ENCODE measurements at regions not wholly inside any gene's neighbourhood (a gene's known extent, or its start where the extent isn't known, plus 50 kb on each side); places are given as distances from the start of the nearest gene placed in this dataset.

DNA sequence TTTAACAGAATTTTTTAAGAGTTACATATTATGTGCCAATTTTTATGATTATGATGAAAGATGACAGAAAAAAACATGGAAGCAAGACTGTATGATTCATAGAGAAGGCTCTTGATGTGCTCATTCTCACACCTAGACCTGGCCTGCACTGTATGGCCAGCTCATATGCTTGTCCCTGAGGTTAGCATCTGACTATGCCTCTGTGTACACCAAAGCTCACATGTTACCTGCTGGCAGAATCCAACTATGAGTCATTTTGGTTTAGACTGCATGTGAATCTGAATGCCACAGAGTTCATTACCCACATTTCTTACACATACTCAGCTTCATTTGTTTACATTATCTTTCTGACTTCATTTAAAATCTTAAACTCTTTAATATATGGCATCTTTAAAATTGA, 139.0 kb downstream of the DSC3 start:
- no peaks in the 10 kb centered on the region for H3K9me3 Mint-ChIP-seq (ENCODE audit: insufficient read depth)

DNA sequence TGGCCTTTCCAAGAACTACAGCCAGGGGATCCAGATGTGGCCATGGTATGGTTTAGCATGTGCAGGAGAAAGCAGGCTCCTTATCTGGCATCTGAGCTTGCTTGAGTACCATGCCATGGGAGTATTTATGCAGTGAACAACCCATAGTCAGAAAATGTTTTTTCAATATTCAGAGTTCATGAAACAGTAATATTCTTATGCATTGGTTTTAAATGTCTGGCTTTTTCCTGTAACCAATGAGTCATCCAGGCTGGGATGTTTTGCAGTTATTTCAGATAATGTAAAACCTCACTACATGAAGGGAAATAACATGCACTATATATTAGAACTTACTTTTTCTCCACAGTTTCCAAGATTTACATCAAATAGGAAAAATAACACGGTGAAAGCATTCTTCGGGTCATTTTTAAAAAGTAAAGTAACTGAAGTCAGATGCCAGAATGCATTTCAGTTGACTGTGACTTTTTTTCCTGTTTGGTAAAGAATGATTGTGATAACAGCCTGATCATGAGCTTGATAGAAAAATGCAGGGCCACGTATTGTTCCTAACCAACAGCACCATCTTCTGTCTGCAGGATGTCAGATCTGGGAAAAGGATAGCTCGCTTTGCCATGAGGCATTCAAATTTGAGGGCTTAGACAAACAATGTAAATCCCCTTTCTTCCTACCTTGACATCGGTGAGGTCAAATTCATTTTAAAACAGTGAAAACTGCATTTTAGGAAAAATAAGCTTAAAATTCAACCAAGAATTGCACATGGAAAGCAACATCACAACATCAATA, 152.8 kb downstream of the DSC3 start:
- intact Hi-C loops (cut with micrococcal nuclease), result no loop called here
- H3K27ac ChIP-seq (ENCODE audit: low read length in 2 of 2), result no peak overlapping the region
- no peak overlapping the region for H2AFZ ChIP-seq (ENCODE audit: insufficient read depth, low read depth, low read length, poor library complexity, severe bottlenecking)
- H3K4me2 ChIP-seq (replicated peaks; ENCODE audit: low read depth, low read length, poor library complexity, severe bottlenecking), result no peak overlapping the region
- H3K79me2 ChIP-seq (ENCODE audit: control insufficient read depth, insufficient read depth, low read length), result no peaks in the 10 kb centered on the region
- H3K4me3 Mint-ChIP-seq, result no peak overlapping the region
- H3K27me3 ChIP-seq (replicated peaks in 1 of 4; ENCODE audit: control extremely low read depth in 1 of 4, control insufficient read depth in 3 of 4, insufficient read depth in 4 of 4, low read length in 3 of 4), result no peaks in the 10 kb centered on the region
- DNase-seq, result no peak
- H3K9ac ChIP-seq (ENCODE audit: low read length), result no peak overlapping the region
- H3K27me3 Mint-ChIP-seq, result no peaks in the 10 kb centered on the region
- peaks cover 0 to 5% (median 0%) of the 10 kb centered on the region in 3 donors for H3K9me3 ChIP-seq (ENCODE audit: control extremely low read depth in 1 of 3, control insufficient read depth in 2 of 3, insufficient read depth in 1 of 3, low read length in 2 of 3)
- H3K9me3 Mint-ChIP-seq (ENCODE audit: insufficient read depth), result no peaks in the 10 kb centered on the region
- no peaks in the 10 kb centered on the region for H3K4me1 Mint-ChIP-seq
- 40% methylated on average over 1 of the region's 5 CpGs for WGBS (ENCODE audit: insufficient coverage)
- no peak for TF ChIP-seq EZH2 (IDR thresholded peaks at IDR 0.05; ENCODE audit: borderline replicate concordance, insufficient read depth, low read depth, low read length, poor library complexity, severe bottlenecking)
- TF ChIP-seq, protein P1, sequence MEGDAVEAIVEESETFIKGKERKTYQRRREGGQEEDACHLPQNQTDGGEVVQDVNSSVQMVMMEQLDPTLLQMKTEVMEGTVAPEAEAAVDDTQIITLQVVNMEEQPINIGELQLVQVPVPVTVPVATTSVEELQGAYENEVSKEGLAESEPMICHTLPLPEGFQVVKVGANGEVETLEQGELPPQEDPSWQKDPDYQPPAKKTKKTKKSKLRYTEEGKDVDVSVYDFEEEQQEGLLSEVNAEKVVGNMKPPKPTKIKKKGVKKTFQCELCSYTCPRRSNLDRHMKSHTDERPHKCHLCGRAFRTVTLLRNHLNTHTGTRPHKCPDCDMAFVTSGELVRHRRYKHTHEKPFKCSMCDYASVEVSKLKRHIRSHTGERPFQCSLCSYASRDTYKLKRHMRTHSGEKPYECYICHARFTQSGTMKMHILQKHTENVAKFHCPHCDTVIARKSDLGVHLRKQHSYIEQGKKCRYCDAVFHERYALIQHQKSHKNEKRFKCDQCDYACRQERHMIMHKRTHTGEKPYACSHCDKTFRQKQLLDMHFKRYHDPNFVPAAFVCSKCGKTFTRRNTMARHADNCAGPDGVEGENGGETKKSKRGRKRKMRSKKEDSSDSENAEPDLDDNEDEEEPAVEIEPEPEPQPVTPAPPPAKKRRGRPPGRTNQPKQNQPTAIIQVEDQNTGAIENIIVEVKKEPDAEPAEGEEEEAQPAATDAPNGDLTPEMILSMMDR (IDR thresholded peaks at IDR 0.05), result no peak
- no peak overlapping the region for H3K27ac Mint-ChIP-seq
- CTCF ChIA-PET, result no interaction called here
- ATAC-seq (ENCODE audit: low read depth), result no peak
- no peak overlapping the region for H3K4me3 ChIP-seq (ENCODE audit: control extremely low read depth in 1 of 5, extremely low read depth in 1 of 5, insufficient read depth in 1 of 5, low read depth in 2 of 5, low read length in 4 of 5)
- no peaks in the 10 kb centered on the region for H3K36me3 ChIP-seq (replicated peaks in 1 of 2; ENCODE audit: control extremely low read depth in 1 of 2, control insufficient read depth in 1 of 2, extremely low read depth in 1 of 2, insufficient read depth in 2 of 2, low read length in 1 of 2)
- no peaks in the 10 kb centered on the region for H4K20me1 ChIP-seq (ENCODE audit: control insufficient read depth, insufficient read depth, low read length, poor library complexity, severe bottlenecking)
- no peaks in the 10 kb centered on the region for H3K4me1 ChIP-seq (ENCODE audit: control insufficient read depth in 2 of 2, insufficient read depth in 2 of 2, low read length in 2 of 2)
- POLR2A ChIA-PET, result no interaction called here

More for the DNA sequence above, 139.0 kb downstream of the DSC3 start:
- Histone ChIP-seq H3K27me3 (replicated peaks in 1 of 4; ENCODE audit: control extremely low read depth in 1 of 4, control insufficient read depth in 3 of 4, insufficient read depth in 4 of 4, low read length in 3 of 4) (no peaks in the 10 kb centered on the region), H3K36me3 (replicated peaks in 1 of 2; ENCODE audit: control extremely low read depth in 1 of 2, control insufficient read depth in 1 of 2, extremely low read depth in 1 of 2, insufficient read depth in 2 of 2, low read length in 1 of 2) (no peaks in the 10 kb centered on the region), H3K4me2 (replicated peaks; ENCODE audit: low read depth, low read length, poor library complexity, severe bottlenecking) (no peak overlapping the region), H3K27ac (ENCODE audit: low read length in 2 of 2) (no peak overlapping the region), H3K9me3 (ENCODE audit: control extremely low read depth in 1 of 3, control insufficient read depth in 2 of 3, insufficient read depth in 1 of 3, low read length in 2 of 3) (no peaks in the 10 kb centered on the region), H3K79me2 (ENCODE audit: control insufficient read depth, insufficient read depth, low read length) (no peaks in the 10 kb centered on the region), H2AFZ (ENCODE audit: insufficient read depth, low read depth, low read length, poor library complexity, severe bottlenecking) (no peak overlapping the region), H3K4me3 (ENCODE audit: control extremely low read depth in 1 of 5, extremely low read depth in 1 of 5, insufficient read depth in 1 of 5, low read depth in 2 of 5, low read length in 4 of 5) (no peak overlapping the region), H4K20me1 (ENCODE audit: control insufficient read depth, insufficient read depth, low read length, poor library complexity, severe bottlenecking) (no peaks in the 10 kb centered on the region), H3K4me1 (ENCODE audit: control insufficient read depth in 2 of 2, insufficient read depth in 2 of 2, low read length in 2 of 2) (no peaks in the 10 kb centered on the region), H3K9ac (ENCODE audit: low read length) (no peak overlapping the region)
- POLR2A ChIA-PET, result no interaction called here
- H3K4me1 Mint-ChIP-seq, result no peaks in the 10 kb centered on the region
- intact Hi-C loops (cut with micrococcal nuclease), result no loop called here
- no peak overlapping the region for H3K27ac Mint-ChIP-seq
- no peak for DNase-seq
- H3K4me3 Mint-ChIP-seq, result no peak overlapping the region
- TF ChIP-seq, protein P1 (IDR thresholded peaks at IDR 0.05), result no peak
- TF ChIP-seq EZH2 (IDR thresholded peaks at IDR 0.05; ENCODE audit: borderline replicate concordance, insufficient read depth, low read depth, low read length, poor library complexity, severe bottlenecking), result no peak
- H3K27me3 Mint-ChIP-seq, result no peaks in the 10 kb centered on the region
- CTCF ChIA-PET, result no interaction called here
- no peak for ATAC-seq (ENCODE audit: low read depth)

Data from B cell (primary cell).